CD8-positive, alpha-beta memory T cell (primary cell): ENCODE measurements at regions not wholly inside any gene's neighbourhood (a gene's known extent, or its start where the extent isn't known, plus 50 kb on each side); places are given as distances from the start of the nearest gene placed in this dataset.

Source experiments
- CTCF ChIA-PET: fragments of 350-600 bp; sonication (Branson Sonifier 250); formaldehyde crosslinking; loops from one replicate; lab custom pipeline; 2021; ENCODE audit warnings: antibody characterized with exemption; lab: Charles Lee
- POLR2A ChIA-PET: fragments of 350-600 bp; sonication (Branson Sonifier 250); formaldehyde crosslinking; loops from one replicate; lab custom pipeline; 2021; ENCODE audit warnings: antibody characterized with exemption; lab: Charles Lee
- DNase-seq, 5 donors: peaks; one replicate each; pipeline versions ENCODE4 v3.0.0 to v3.0.0-alpha.2; 2020 to 2022; ENCODE audit warnings: mixed read lengths in 1 of 5
- H3K27ac ChIP-seq: one replicate; pipeline ENCODE4 v1.7.0; 2013; ENCODE audit warnings: low read depth, mild to moderate bottlenecking, low read length, moderate library complexity
- H3K27me3 ChIP-seq: 2 replicates; pipeline ENCODE4 v1.7.0; 2013; ENCODE audit warnings: low read length, mild to moderate bottlenecking; ENCODE audit not compliant: insufficient read depth, poor library complexity, severe bottlenecking
- H3K36me3 ChIP-seq: 2 replicates; pipeline ENCODE4 v1.7.0; 2013; ENCODE audit warnings: mild to moderate bottlenecking, low read length, moderate library complexity; ENCODE audit not compliant: insufficient read depth
- H3K4me1 ChIP-seq: 2 replicates; pipeline ENCODE4 v1.7.0; 2013; ENCODE audit warnings: mild to moderate bottlenecking, low read length, moderate library complexity; ENCODE audit not compliant: insufficient read depth
- H3K4me3 ChIP-seq: 2 replicates; pipeline ENCODE4 v1.7.0; 2013; ENCODE audit warnings: mild to moderate bottlenecking, low read length
- H3K9me3 ChIP-seq: 2 replicates; pipeline ENCODE4 v1.7.0; 2013; ENCODE audit warnings: mild to moderate bottlenecking, low read length
- H3K27ac Mint-ChIP-seq, 8 donors: one replicate each; pipeline ENCODE4 v1.8.0; 2020 to 2021; ENCODE audit warnings: mixed read lengths in 8 of 8, mild to moderate bottlenecking in 6 of 8, inconsistent platforms in 3 of 8, moderate library complexity in 3 of 8
- H3K27me3 Mint-ChIP-seq, 2 donors: one replicate each; pipeline ENCODE4 v1.8.0; 2020 to 2021; ENCODE audit warnings: mixed read lengths in 2 of 2, mild to moderate bottlenecking in 1 of 2, moderate library complexity in 1 of 2
- H3K36me3 Mint-ChIP-seq, 3 donors: one replicate each; pipeline ENCODE4 v1.8.0; 2020 to 2021; ENCODE audit warnings: mixed read lengths in 3 of 3, inconsistent platforms in 1 of 3, mild to moderate bottlenecking in 1 of 3
- H3K4me1 Mint-ChIP-seq, 3 donors: one replicate each; pipeline ENCODE4 v1.8.0; 2020 to 2021; ENCODE audit warnings: mixed read lengths in 3 of 3, inconsistent platforms in 1 of 3, mild to moderate bottlenecking in 1 of 3
- H3K4me3 Mint-ChIP-seq, 7 donors: one replicate each; pipeline ENCODE4 v1.8.0; 2020 to 2021; ENCODE audit warnings: mixed read lengths in 7 of 7, mild to moderate bottlenecking in 6 of 7, moderate library complexity in 4 of 7, inconsistent platforms in 2 of 7
- H3K9me3 Mint-ChIP-seq, 5 donors: one replicate each; pipeline ENCODE4 v1.8.0; 2020 to 2022; ENCODE audit warnings: mixed read lengths in 5 of 5, mild to moderate bottlenecking in 3 of 5, moderate library complexity in 2 of 5, inconsistent platforms in 1 of 5

DNA sequence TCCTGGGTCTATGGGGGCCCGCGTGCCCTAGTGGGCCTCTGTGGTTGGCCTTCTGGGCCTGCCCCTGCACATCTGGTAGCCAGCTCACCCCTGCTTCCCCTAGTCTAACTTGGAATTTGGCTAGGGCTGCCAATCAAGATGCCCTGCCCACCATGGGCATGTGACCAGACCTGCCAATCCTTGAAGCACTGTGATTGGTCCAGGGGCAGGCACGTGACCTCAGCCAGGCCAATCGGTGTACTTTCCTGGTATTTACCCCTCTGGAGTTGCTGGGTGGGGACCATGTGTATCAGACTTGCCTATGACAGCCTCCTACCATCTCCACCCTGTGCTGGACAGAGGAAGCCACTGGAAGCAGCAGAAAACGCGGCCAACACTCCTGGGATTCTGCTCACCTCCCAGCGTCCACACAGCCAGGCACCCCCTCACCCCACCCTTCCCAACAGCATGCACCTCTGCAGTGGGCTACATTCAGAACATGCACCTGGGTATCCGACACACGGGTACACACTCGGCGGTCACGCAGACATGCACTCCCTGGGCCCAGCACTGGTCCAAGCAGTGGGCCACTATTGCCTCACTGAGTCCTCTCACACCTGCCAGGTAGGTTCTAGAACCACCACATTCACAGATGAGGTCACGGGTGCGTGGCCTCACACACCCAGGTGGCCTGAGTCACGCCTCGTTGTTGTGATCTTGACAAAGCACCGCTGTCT lies 96.9 kb downstream of the RBFOX3 start:
- Mint-ChIP-seq H3K9me3 (peaks cover 0 to 2% (median 0%) of the 10 kb centered on the region in 5 donors), H3K27me3 (peaks cover 6 to 25% of the 10 kb centered on the region in 2 donors), H3K4me3 (no peak overlapping the region), H3K36me3 (peaks cover 0 to 1% (median 0%) of the 10 kb centered on the region in 3 donors), H3K4me1 (peaks cover 0 to 2% (median 0%) of the 10 kb centered on the region in 3 donors), H3K27ac (no peak overlapping the region)
- Histone ChIP-seq H3K27ac (no peak overlapping the region), H3K36me3 (no peaks in the 10 kb centered on the region), H3K4me3 (no peak overlapping the region), H3K27me3 (no peaks in the 10 kb centered on the region), H3K9me3 (no peaks in the 10 kb centered on the region), H3K4me1 (no peaks in the 10 kb centered on the region)
- CTCF ChIA-PET = no interaction called here
- DNase-seq = no peak
- POLR2A ChIA-PET = no interaction called here

DNA sequence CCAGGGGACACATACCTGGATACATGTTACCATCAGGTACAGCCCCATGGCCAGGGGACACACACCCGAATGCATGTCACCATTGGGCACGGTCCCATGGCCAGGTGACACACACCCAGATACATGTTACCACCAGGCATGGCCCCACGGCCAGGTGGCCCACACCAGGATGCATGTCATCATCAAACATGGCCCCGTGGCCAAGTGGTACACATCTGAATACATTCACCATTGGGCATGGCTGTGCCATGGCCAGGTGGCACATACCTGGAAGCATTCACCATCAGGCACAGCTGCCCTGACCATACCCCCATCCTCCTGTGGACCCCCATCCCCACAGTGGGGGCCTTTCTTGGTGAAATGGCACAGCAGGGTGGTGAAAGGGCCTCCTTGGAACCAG lies 97.6 kb downstream of the RBFOX3 start:
- no peaks in the 10 kb centered on the region for H3K4me1 ChIP-seq
- Mint-ChIP-seq H3K27ac (no peak overlapping the region), H3K27me3 (peaks cover 0 to 24% of the 10 kb centered on the region in 2 donors), H3K36me3 (peaks cover 0 to 1% (median 0%) of the 10 kb centered on the region in 3 donors), H3K4me1 (peaks cover 0 to 2% (median 0%) of the 10 kb centered on the region in 3 donors), H3K9me3 (peaks cover 0 to 2% (median 0%) of the 10 kb centered on the region in 5 donors), H3K4me3 (no peak overlapping the region)
- DNase-seq = no peak
- ChIA-PET CTCF (no interaction called here), POLR2A (no interaction called here)
- H3K36me3 ChIP-seq = no peaks in the 10 kb centered on the region
- H3K27me3 ChIP-seq = no peaks in the 10 kb centered on the region
- H3K9me3 ChIP-seq = no peaks in the 10 kb centered on the region
- H3K4me3 ChIP-seq = no peak overlapping the region
- H3K27ac ChIP-seq = no peak overlapping the region

DNA sequence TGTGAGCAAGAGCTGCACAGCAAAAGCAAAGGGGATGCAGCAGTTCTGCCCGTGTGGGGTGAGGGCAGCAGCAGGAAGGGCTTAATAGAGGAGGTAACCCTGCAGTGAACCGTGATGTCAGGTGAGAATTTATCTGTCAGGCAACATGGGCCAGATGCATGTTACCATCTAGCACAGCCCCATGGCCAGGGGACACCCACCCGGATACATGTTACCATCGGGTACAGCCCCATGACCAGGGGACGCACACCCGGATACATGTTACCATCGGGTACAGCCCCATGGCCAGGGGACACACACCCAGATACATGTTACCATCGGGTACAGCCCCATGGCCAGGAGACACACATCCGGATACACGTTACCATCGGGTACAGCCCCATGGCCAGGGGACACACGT lies 99.4 kb downstream of the RBFOX3 start:
- peaks cover 0 to 1% (median 0%) of the 10 kb centered on the region in 3 donors for H3K36me3 Mint-ChIP-seq
- ChIA-PET POLR2A (no interaction called here), CTCF (no interaction called here)
- H3K4me3 Mint-ChIP-seq = no peak overlapping the region
- Histone ChIP-seq H3K4me1 (no peaks in the 10 kb centered on the region), H3K9me3 (no peaks in the 10 kb centered on the region), H3K27ac (no peak overlapping the region), H3K36me3 (no peaks in the 10 kb centered on the region), H3K4me3 (no peak overlapping the region), H3K27me3 (no peaks in the 10 kb centered on the region)
- H3K27me3 Mint-ChIP-seq = peaks cover 0 to 13% of the 10 kb centered on the region in 2 donors
- peaks cover 0 to under 1% (median 0%) of the 10 kb centered on the region in 3 donors for H3K4me1 Mint-ChIP-seq
- H3K27ac Mint-ChIP-seq = no peak overlapping the region
- no peak for DNase-seq
- peaks cover 0 to 2% (median 0%) of the 10 kb centered on the region in 5 donors for H3K9me3 Mint-ChIP-seq

DNA sequence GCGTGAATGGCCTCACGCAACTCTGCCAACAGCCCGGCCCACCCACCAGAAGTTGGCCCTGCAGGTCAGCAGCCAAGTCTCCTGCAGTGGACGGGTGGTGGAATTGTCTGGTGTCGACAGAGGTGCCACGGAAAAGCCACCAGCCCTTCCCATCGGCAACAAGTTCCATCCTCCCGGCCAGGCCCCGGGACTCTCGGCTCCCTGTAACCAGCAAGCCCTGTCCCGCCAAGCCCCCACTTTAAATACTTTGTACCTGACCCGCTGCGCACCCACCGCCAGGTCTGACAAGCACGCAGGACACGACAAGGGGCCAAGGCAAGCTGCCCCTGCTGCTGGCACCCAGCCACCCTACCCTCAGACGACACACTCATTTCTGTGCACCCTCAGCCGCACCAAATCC lies 100.8 kb downstream of the RBFOX3 start:
- H3K36me3 ChIP-seq = no peaks in the 10 kb centered on the region
- H3K36me3 Mint-ChIP-seq = peaks cover 0 to 1% (median 0%) of the 10 kb centered on the region in 3 donors
- no peaks in the 10 kb centered on the region for H3K4me1 ChIP-seq
- ChIA-PET CTCF (no interaction called here), POLR2A (no interaction called here)
- no peak overlapping the region for H3K4me3 ChIP-seq
- H3K27ac Mint-ChIP-seq = no peak overlapping the region
- H3K27ac ChIP-seq = no peak overlapping the region
- no peaks in the 10 kb centered on the region for H3K27me3 ChIP-seq
- H3K4me3 Mint-ChIP-seq = no peak overlapping the region
- peaks cover 0 to 2% (median 0%) of the 10 kb centered on the region in 5 donors for H3K9me3 Mint-ChIP-seq
- no peaks in the 10 kb centered on the region for H3K4me1 Mint-ChIP-seq
- H3K27me3 Mint-ChIP-seq = peaks cover 2 to 11% of the 10 kb centered on the region in 2 donors
- no peak for DNase-seq
- no peaks in the 10 kb centered on the region for H3K9me3 ChIP-seq

DNA sequence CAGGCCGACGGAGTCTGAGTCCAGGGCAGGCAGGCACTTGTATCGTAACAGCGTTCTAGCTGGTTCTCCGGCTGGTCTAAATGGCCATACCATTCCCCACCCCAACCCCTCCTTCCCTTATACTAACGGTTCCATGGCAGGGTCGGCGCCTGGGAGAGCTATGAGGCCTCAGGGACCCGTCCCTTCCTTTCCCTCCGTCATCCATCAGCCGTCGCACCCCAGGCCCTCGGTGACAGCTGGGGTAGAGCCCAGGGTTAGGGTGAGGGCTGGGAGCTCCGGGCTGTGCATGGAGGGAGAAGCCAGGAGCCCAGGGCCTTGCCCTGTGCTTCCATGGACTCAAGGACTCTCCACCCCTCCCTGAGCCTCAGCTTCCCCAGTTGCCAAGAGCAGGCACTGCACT lies 101.4 kb downstream of the RBFOX3 start:
- CTCF ChIA-PET = no interaction called here
- no peak overlapping the region for H3K27ac Mint-ChIP-seq

DNA sequence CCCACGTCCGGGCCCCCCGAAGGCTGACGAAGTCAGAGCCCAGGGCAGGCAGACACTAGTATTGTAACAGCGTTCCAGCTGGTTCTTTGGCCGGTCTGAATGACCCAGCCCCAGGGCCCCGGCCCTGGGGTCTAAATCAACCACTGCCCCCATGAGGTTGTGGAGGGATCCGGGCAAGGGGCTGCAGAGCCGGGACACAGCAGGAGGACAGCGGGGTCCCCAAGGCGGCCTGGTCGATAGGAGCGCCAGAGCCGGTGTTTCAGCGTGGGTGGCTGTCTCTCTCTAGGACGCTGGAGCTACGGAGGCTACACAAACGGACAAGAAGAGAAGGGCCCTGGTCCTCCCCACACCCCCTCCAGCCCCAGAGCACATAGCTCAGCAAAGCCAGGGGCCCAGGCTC lies 101.8 kb downstream of the RBFOX3 start:
- Mint-ChIP-seq H3K27ac (no peak overlapping the region), H3K4me1 (no peaks in the 10 kb centered on the region), H3K4me3 (no peak overlapping the region), H3K36me3 (peaks cover 0 to 1% (median 0%) of the 10 kb centered on the region in 3 donors), H3K27me3 (peaks cover 9 to 21% of the 10 kb centered on the region in 2 donors), H3K9me3 (peaks cover 0 to 2% (median 0%) of the 10 kb centered on the region in 5 donors)
- no peaks in the 10 kb centered on the region for H3K9me3 ChIP-seq
- H3K27me3 ChIP-seq = no peaks in the 10 kb centered on the region
- DNase-seq = no peak
- H3K27ac ChIP-seq = no peak overlapping the region
- no peaks in the 10 kb centered on the region for H3K4me1 ChIP-seq
- H3K4me3 ChIP-seq = no peak overlapping the region
- no peaks in the 10 kb centered on the region for H3K36me3 ChIP-seq
- ChIA-PET CTCF (no interaction called here), POLR2A (no interaction called here)

More for the DNA sequence above, 101.4 kb downstream of the RBFOX3 start:
- no peak for DNase-seq
- H3K9me3 ChIP-seq = no peaks in the 10 kb centered on the region
- H3K27ac ChIP-seq = no peak overlapping the region
- H3K27me3 Mint-ChIP-seq = peaks cover 6 to 16% of the 10 kb centered on the region in 2 donors
- no peaks in the 10 kb centered on the region for H3K4me1 ChIP-seq
- H3K27me3 ChIP-seq = no peaks in the 10 kb centered on the region
- no peak overlapping the region for H3K4me3 Mint-ChIP-seq
- peaks cover 0 to 1% (median 0%) of the 10 kb centered on the region in 3 donors for H3K36me3 Mint-ChIP-seq
- H3K4me3 ChIP-seq = no peak overlapping the region
- POLR2A ChIA-PET = no interaction called here
- H3K9me3 Mint-ChIP-seq = peaks cover 0 to 2% (median 0%) of the 10 kb centered on the region in 5 donors
- H3K36me3 ChIP-seq = no peaks in the 10 kb centered on the region
- H3K4me1 Mint-ChIP-seq = no peaks in the 10 kb centered on the region

DNA sequence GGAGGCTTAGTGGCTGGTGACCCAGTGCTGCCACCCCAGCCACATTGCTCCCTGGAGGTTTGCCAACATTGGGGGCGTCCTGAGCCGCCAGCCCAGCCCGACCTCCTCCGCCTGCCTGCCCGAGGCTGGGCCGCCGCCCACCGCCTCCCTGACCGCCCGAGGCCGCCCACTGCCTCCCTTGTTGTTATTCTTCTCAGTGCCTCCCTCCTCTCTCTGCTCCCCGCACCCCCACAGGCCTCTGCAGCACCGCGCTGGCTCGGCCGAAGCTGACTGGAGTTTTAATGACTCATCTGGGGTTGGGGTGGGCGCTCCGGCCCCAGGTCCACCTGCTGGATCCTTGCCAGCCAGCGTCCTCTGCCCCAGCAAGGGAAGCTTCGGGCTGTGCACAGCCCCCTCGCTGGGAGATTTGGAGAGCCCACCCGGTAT lies 102.5 kb downstream of the RBFOX3 start:
- Mint-ChIP-seq H3K36me3 (peaks cover 0 to 1% (median 0%) of the 10 kb centered on the region in 3 donors), H3K27ac (no peak overlapping the region), H3K4me1 (no peaks in the 10 kb centered on the region), H3K4me3 (no peak overlapping the region), H3K9me3 (peaks cover 0 to 2% (median 0%) of the 10 kb centered on the region in 5 donors), H3K27me3 (peaks cover 9 to 24% of the 10 kb centered on the region in 2 donors)
- Histone ChIP-seq H3K4me1 (no peaks in the 10 kb centered on the region), H3K27me3 (no peaks in the 10 kb centered on the region), H3K4me3 (no peak overlapping the region), H3K9me3 (no peaks in the 10 kb centered on the region), H3K27ac (no peak overlapping the region), H3K36me3 (no peaks in the 10 kb centered on the region)
- POLR2A ChIA-PET = no interaction called here
- no peak for DNase-seq
- CTCF ChIA-PET = no interaction called here

DNA sequence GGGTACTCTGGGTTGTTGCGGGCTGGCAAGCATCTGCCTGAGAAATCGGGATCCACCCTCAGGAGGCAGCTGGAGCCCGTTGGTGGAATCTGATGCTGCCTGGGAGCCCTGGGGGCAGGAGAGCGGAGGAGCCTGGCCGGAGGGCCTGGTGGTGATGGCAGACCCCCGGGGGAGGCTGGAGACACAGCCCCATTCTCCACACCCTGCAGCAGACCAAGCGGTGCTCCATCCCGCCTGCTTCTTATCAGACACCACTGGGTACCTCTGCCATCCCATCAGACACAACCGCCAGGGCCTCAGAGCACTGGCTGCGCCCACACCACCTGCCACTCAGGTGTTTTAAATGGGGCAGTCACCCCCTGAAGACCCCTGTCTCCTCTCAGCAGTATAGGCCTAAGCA lies 103.9 kb downstream of the RBFOX3 start:
- Histone ChIP-seq H3K9me3 (no peaks in the 10 kb centered on the region), H3K4me3 (no peak overlapping the region), H3K4me1 (no peaks in the 10 kb centered on the region), H3K36me3 (no peaks in the 10 kb centered on the region), H3K27ac (no peak overlapping the region), H3K27me3 (no peaks in the 10 kb centered on the region)
- POLR2A ChIA-PET = no interaction called here
- Mint-ChIP-seq H3K27me3 (peaks cover 13 to 34% of the 10 kb centered on the region in 2 donors), H3K9me3 (peaks cover 0 to 2% (median 0%) of the 10 kb centered on the region in 5 donors), H3K27ac (no peak overlapping the region), H3K4me1 (no peaks in the 10 kb centered on the region), H3K36me3 (peaks cover 0 to 1% (median 0%) of the 10 kb centered on the region in 3 donors), H3K4me3 (no peak overlapping the region)
- DNase-seq = no peak
- CTCF ChIA-PET = no interaction called here
